SHP77 treated with DMSO at 0.1 percent for 48 hours (cell line): ENCODE measurements at regions not wholly inside any gene's neighbourhood (a gene's known extent, or its start where the extent isn't known, plus 50 kb on each side); places are given as distances from the start of the nearest gene placed in this dataset.
A peak's percentile ranks its signal among the peaks of the same experiment; 100 is the strongest.
"Not testable (repeated sequence)": the region's sequence is repeated elsewhere in the genome, so short reads cannot be mapped to it uniquely, and the experiment has no call there.

Experiments used
- DNase-seq: peaks from one replicate; lab custom pipeline; 2025; lab: John Stamatoyannopoulos, UW

DNA sequence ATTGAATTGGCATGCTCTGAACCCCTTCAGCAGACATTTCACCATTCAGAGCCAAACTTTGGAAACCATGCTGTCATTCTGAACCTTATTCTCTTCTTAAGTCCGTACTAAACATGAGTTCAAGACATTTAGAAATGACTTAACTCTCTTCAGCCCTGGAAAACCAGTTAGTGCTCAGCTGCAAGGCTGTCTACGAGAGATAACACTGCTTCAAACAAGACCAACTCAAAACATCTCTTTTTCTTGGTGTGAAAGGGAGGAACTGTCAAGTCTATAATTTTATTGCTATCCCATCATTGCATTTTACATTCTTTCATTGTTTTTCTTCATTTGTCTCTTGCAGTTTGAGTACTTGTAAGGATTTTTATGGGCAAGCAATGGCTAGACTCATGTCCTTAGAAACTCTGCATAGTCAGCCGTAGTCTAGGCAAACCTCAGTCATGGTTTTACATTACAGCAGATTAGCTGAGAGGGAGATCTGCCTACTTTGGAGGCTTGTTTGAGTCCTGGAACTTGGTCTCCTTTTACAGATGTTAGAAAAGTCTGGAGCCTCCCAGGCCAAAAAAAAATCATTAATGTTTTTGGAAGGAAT, 120.6 kb upstream of the JADE1 start:
- no peak for DNase-seq

DNA sequence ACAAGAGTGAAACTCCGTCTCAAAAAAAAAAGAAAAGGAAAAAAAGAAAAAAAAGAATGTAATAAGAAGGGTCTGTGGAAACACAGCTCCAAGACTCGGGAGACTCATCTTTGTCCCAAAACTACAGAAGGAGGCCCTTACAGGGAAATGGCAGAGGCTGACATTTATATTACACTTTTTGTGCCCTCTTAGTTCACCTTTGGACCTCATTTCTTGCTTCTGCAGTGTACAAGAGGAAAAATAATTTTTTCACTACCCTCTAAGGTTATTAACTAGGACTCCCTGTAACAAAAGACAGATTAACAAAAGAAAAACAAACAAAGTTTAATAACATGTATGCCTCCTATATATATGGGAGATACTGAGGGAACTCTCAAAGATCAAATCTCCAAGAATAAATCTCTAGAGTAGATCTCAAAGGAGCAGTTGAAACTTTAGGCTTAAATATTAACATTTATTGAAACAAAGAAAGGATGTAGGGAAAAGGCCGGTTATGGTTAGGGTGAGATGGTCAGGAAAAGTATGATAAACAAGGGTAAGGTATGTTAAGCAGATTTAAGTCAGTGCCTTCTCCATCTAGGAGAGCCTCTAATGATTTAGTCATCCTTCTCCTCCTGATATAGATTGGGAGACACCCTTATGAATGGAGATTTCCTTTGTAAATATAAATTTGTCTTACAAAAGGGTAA, 121.3 kb upstream of the JADE1 start:
- DNase-seq, result no peak

DNA sequence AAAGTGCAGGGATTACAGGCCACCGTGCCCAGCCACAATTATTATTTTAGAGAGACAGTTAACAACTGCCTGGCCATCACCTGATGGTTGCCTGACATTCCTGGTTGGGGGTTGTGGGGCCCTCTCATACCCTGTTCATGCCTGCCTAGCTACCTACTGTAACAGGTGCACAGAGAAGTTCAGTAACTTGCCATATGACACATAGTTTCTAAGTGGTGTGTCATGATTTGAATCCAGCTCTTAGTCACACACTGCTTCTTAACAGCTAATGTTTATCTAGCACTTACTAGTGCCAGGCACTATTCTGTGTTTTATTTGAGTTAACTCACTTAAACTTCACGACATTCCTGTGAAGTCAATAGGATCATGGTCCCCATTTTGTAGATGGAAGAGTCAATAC, 122.7 kb upstream of the JADE1 start:
- DNase-seq, result no peak

DNA sequence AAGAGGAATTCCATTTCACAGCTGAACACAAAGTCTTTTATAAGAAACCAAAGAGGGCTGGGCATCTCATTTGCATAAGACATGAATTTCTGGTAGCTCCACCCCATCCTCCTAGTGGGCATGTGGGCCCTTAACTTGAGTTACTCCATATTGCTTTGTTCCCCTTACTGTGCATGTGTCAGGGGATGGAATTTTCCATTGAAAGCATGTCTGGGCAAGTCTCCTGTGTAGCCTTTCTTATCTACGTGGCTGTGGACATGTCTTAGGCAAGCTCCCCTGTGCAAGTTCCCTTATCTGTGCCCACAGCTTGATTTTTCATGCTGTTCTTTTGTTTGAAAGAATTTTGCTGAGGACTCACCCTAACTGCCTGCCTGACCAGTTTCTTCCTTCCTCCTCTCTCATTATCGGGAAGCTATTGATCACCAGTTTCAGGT, 123.5 kb upstream of the JADE1 start:
- no peak for DNase-seq

DNA sequence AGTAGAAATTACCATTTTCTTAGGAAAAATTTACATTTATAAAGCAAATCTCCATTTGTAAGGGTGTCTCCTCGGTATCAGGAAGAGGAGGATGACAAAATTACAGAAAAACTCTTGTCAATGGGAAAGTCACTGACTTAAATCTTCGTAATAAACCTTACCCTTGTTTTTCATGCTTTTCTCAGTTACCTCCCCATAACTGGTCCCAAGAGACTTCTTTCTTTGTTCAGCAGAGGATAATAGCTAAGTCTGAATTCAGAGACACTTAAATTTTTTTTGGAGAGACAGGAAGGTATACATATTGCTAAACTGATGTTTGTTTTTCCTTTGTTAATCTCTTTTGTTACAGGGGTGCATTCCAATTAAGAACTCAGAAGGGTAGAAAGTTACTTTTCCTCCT, 125.5 kb upstream of the JADE1 start:
- DNase-seq, result no peak

DNA sequence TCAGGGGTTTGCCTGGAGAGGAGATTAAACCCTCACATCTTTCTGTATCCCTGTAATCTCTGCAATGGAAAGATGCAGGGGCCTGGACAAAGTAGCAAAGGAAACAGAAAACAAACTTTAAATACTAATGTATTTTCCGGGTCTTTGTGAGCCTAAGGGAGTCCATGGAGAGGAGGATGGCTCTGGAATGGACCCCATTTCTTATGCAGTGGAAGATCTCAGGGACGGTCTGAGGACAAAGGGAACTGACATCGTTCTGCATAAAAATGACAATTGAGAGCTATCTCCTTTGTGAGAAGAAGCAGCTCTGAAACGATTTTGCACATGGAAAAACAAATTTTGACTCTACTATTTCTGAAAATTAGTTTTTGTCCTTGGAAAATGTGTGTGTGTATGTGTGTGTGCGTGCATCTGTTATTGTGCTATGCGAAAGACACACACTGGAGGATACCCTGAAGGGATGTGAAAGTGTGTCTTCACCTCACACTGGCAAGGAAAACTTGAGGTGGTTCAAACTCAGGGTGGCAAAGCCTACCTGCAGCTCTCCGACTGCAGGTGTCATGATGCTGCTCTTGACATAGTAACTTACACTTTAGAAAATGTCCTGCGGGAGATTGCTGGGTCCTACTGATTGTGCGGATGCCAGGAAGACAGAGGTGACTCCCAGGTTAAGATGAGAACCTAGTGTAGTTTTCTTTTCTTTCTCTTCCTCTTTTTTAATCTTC, 126.4 kb upstream of the JADE1 start:
- no peak for DNase-seq

DNA sequence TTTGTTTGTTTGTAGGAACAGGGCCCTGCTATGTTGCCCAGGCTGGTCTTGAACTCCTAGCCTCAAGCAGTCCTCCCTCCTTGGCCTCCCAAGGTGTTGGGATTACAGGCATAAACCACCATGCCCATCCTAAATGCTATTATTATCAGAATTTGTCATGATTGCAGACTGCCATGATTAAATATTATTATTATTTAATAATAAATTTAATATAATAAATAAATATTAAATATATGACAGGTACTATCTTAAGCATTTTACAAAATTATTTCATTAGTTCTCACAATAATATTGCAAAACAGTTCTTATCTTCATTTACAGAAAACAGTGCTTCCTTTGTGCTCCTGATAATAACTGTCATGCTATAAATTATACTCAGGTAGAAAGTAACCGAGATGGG, 133.4 kb upstream of the JADE1 start:
- DNase-seq, result no peak

DNA sequence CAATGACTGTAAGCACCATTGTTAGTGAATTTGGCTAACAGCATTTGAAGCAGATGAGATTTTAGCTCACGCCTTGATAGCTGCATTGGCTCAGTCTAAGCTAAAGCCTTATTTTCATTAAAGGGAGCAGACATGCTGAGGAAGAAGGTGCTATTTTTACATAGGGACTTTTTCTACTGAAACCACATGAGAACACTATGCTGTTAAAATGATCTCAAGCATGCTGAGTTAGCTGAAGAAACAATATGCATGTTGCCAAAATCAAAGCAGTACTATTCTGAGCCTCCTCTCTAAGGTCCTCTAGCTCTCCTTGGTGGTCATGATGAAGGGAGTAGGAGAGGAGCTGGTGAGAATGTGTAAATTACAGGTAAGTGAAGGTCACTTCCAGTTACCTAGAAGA, 134.4 kb upstream of the JADE1 start:
- DNase-seq, result no peak

DNA sequence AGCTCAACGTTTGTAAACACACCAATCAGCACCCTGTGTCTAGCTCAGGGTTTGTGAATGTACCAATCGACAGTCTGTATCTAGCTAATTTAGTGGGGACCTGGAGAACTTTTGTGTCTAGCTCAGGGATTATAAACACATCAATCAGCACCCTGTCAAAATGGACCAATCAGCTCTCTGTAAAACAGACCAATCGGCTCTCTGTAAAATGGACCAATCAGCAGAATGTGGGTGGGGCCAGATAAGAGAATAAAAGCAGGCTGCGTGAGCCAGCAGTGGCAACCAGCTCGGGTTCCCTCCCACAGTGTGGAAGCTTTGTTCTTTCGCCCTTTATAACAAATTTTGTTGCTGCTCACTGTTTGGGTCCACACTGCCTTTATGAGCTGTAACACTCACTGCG, 136.3 kb upstream of the JADE1 start:
- not testable (repeated sequence) for DNase-seq

DNA sequence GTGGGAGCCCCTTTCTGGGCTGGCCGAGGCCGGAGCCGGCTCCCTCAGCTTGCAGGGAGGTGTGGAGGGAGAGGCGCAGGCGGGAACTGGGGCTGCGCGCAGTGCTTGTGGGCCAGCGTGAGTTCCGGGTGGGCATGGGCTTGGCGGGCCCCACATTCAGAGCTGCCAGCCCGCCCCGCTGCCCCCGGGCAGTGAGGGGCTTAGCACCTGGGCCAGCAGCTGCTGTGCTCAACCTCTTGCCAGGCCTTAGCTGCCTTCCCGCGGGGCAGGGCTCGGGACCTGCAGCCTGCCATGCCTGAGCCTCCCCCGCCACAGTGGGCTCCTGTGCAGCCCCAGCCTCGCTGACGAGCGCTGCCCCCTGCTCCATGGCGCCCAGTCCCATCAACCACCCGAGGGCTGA, 136.9 kb upstream of the JADE1 start:
- DNase-seq, result not testable (repeated sequence)

DNA sequence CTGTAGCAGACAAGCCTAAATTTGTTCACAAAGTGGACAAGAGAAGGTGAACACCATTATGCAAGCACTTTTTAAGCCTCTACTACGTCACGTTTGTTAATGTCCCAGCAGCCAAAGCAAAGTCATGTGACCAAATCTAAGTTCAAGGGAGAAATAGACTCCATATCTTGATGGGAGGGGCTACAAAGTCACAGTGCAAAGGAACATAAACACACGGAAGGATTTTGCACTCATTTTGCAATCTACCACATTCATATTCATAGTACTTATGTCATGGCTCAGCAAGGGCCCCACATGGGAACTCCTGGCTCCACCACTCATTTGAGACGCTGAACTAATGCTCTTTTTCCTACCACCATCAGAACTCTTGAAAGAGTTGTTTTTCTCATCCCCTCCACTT, 139.0 kb upstream of the JADE1 start:
- DNase-seq, result no peak

DNA sequence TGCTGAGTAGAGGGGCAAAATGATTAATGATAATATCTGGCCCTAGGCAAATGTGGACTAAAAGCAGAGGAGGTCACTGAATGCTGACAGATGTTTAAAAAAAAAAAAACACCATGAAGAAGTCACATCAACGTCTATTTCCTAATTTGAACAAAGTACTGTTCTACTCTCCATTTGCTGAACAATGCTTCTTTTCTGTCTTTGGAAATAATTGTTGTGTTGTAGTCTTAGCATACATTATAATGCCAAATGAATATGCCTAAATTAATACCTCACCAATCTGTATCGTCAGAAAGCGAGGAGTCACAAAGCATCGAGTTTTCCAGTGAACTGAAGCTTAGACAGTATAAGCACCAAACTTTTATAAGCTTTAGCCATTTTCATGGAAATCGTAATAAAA, 140.9 kb upstream of the JADE1 start:
- DNase-seq, result no peak

DNA sequence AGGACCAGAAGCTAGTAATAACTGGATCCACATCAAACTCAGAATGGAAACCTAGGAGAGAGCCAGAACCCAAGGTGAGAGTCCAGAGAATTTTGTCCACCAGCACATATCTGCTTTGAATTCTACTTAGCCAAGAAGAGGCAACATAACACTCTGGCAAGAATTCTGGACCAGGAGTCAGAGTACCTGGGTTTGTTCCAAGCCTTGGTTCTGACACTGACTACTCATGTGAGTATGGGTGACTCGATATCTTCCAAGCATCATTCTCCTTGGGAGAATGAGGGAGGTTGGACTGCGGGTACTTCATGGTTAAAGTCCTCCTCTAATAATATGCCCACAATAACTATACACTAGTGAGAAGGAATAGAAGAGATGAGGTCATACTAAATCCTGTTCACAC, 144.0 kb upstream of the JADE1 start:
- no peak for DNase-seq

DNA sequence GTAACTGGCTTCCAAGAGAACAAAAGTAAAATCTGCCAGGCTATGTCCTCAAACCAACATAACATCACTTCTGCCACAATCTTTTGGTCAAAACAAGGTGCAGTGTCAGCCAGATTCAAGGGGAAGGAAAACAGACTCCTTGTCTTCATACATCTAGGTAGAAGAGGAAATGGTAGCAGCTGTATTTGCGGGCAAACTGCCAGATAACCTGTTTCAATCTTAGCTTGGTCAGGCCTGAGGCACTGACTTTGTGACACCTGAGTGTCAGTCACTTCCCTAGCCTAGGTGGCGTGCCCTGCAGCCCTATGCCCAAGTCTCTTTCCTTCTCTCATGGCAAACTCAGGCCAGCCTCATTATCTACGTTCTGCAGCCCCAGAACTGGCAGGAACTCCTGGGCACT, 146.2 kb upstream of the JADE1 start:
- no peak for DNase-seq

DNA sequence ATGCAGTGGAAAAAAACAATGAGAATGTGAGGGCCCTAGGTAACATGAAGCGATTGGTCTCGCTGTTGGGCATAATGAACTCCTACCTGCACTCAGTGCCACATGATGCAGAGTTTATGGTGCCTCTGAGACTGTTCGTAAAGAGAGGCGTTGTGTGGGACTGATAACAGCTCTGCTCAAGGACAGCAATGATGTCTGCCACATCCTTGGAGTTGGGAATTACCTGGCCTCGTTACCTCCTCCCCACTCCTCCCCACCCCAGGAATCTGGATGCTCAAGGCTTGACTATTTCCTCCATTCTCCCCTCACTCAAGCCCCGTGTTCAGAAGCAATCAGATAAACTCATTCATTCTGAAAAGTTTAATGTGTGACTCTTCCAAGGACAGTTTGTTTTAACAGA, 148.0 kb upstream of the JADE1 start:
- DNase-seq, result no peak

DNA sequence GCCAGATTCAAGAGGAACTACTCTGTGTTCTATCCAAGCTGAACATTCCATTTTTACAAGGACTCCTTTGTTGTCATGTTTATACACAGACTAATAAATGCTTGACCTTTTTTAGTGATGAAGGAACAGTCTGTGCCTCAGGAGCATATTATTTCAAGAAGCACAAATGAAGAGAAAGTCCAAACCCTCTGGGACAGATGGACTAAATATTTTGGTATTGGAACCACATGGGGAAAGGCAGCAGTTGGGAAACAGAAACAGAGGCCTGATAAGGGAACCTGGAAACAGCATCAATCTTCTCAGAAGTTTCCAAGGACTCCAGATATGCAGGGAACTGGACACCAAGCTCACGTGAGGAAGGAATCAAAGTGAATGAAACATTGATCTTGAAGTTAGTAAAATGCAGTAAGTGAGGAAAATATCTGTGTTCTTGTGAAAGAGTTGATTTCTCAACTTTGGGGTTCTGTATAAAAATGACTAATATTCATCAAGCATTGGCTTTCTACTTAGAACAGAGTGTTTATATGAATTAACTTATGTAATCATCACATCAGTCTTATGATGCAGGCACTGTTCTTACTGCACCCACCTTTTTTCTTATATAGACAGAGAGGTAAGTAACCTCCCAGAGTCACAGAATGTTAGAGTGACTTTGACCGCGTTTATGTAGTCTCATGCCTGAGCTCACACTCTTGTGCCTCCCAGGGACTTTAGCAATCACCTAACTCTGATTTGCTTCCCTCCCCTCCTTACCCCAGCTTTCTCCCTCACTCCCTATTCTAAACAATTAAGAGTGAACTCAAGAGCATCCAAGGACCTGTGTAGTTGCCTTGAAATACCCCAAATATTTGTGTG, 148.9 kb upstream of the JADE1 start:
- no peak for DNase-seq

DNA sequence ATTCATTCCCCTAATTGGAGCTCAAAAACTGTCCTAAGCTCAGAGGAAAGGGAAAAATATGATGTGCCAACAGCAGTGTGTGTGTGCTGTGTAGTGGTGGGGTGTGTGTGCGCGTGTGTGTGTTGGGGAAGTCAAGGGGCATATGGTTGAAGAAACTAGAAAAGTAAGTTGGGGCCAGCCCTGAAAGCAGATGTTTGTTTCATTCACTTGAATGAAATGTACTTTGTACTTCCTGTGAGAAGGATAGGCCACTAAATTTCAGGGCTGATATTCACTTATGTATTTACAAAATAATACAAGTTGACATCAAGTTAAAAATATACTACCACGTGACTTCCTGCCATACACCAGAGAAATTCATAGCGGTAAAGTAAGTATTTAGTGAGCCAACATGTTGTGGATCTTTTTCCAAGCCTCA, 151.3 kb upstream of the JADE1 start:
- no peak for DNase-seq

DNA sequence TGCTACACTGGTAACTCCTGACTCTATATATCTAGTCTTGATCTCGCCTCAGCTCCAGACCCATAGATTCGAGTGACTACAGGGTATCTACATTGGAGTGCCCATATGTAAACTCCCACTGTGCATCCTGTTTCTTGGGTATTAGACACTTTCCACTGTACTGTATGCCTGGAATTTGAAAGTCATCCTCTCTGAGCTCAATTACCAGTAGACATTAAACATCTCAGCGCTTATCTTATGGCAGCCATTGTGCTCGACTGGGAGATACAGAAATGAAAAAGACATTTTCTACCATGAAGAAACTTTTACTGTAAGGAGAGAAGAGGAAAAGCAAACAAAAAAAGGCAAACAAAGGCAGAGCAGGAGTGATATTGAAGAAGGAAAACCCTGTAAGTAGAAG, 151.9 kb upstream of the JADE1 start:
- DNase-seq, result no peak

DNA sequence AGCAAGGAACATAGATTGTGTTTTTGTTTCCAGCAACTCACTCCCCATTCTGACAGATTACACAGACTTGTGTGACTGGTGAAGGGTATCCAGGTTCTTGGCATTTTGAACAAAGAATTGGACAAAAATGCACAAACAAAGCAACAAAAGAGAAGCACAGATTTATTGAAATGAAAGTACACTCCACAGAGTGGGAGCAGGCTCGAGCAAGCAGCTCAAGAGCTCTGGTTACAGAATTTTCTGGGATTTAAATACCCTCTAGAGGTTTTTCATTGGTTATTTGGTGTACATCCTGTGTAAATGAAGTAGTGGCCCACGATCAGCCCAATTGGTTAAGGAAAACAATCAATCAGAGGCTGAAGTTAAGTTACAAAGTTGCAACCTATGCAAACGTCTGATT, 155.0 kb upstream of the JADE1 start:
- no peak for DNase-seq

DNA sequence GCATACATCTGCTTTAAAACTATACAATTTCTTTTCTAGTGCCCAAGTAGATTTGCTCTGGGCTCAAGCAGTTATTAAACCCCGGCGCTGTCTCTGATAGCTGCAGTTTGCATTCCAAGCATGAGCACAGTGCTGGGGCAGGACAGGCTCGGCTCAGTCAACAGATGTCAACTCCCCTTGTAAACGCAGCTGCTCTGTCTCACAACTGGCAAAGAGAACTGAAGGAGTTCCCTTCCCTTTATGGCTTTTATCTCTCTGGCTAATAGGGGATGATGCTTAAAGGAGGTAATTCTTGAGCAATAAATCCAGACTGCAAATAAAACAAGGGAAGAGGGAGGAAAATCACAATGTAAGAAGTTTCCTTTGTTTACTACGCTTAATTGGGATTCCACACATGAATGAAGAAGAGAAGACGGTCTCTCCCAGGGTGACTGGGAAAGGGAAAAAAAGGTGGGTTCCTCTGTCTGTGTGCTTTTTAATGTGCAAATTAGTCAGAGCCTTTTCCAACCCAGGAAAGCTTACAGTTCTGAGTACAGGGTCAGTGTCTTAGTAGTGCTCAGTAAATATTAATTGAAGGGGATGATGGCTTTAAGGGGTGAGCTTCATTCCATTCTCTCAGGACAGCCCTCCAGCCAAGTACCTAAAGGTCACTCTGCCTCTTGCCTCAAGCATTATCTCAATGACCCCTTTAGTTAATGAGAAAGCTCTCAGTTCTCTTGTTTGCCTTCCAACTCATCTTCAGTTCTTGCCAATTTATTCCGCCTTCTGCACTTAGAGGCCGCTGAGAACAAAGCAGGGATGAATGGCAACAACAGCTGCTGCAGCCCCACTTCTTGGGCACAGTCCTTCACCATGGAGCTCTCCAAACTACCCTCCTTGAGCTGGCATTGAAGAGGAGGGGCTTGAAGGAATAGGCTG, 155.7 kb upstream of the JADE1 start:
- peak; percentile 26 for DNase-seq

DNA sequence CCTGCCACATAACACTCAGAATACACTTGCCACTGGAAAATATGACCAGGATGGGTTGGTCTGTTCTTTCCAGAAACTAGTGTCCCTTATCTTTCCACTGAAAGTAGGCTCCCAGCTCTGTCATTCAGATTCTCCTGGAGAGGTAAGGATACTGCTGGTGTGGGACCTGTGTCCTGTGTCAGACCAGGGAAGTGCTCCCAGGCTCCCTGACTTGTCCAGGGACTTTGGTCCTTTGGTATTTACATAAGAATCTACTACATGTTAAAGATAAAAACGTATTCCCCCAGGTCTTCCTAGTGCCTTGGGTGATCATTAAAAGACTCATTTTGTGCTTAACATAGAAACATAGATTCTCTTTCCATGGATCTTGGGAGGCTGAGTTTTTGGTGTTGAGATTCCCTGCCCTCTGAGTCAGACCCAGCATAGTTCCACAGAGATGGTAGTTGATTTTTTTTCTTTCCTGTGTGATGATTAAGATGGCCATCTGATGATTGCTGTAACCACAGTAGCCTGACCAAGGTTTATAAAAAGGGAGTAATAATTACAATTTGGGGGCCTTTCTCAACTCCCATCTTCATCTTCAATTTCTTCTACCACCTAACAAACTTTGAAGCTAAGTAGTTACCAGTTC, 159.8 kb upstream of the JADE1 start:
- DNase-seq, result no peak
